Glutamatergic neuron (in vitro differentiated cells): ENCODE measurements at regions not wholly inside any gene's neighbourhood (a gene's known extent, or its start where the extent isn't known, plus 50 kb on each side); places are given as distances from the start of the nearest gene placed in this dataset.

Source experiments
- DNase-seq: peaks from one replicate; pipeline ENCODE4 v3.0.0; 2022
- H3K27ac Mint-ChIP-seq: one replicate; pipeline ENCODE4 v1.8.0; 2020; ENCODE audit warnings: mild to moderate bottlenecking, mixed read lengths, inconsistent platforms; ENCODE audit not compliant: unreplicated experiment
- H3K27me3 Mint-ChIP-seq: one replicate; pipeline ENCODE4 v1.8.0; 2020; ENCODE audit warnings: mild to moderate bottlenecking, moderate library complexity, mixed read lengths, inconsistent platforms; ENCODE audit not compliant: unreplicated experiment
- H3K36me3 Mint-ChIP-seq: one replicate; pipeline ENCODE4 v1.8.0; 2020; ENCODE audit warnings: mild to moderate bottlenecking, mixed read lengths, inconsistent platforms; ENCODE audit not compliant: unreplicated experiment
- H3K4me1 Mint-ChIP-seq: one replicate; pipeline ENCODE4 v1.8.0; 2020; ENCODE audit warnings: mild to moderate bottlenecking, low read depth, mixed read lengths, inconsistent platforms; ENCODE audit not compliant: unreplicated experiment
- H3K4me3 Mint-ChIP-seq: one replicate; pipeline ENCODE4 v1.8.0; 2020; ENCODE audit warnings: mild to moderate bottlenecking, mixed read lengths, inconsistent platforms; ENCODE audit not compliant: unreplicated experiment
- H3K9me3 Mint-ChIP-seq: one replicate; pipeline ENCODE4 v1.8.0; 2020; ENCODE audit warnings: mild to moderate bottlenecking, moderate library complexity, mixed read lengths, inconsistent platforms; ENCODE audit not compliant: unreplicated experiment
- TF ChIP-seq, protein P1 (sequence below): fragments of 200-600 bp; sonication (generic); IDR thresholded peaks from one replicate; pipeline ENCODE4 v1.5.0; 2021; ENCODE audit not compliant: partially characterized antibody, unreplicated experiment

DNA sequence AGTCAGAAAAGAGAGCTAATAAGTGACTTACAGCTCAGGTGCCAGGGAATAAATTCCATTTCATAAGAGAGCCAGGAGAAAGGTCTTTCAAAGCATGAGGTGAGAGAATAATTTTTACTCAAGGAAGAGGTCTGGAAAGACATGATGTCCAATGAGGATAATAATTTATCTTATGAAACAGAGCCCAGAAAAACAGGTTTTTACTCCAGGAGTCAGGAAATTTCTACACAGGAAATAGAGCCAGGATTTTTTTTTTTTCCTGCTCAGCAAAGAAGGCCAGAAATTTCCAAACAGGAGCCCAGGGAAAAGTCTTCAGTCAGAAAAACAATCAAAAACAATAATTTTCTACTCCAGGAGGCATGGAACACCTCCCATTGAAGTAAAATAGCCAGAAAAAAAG is 1185.7 kb upstream of the TSPY4 start:
- H3K9me3 Mint-ChIP-seq: no peaks in the 10 kb centered on the region
- TF ChIP-seq, protein P1, sequence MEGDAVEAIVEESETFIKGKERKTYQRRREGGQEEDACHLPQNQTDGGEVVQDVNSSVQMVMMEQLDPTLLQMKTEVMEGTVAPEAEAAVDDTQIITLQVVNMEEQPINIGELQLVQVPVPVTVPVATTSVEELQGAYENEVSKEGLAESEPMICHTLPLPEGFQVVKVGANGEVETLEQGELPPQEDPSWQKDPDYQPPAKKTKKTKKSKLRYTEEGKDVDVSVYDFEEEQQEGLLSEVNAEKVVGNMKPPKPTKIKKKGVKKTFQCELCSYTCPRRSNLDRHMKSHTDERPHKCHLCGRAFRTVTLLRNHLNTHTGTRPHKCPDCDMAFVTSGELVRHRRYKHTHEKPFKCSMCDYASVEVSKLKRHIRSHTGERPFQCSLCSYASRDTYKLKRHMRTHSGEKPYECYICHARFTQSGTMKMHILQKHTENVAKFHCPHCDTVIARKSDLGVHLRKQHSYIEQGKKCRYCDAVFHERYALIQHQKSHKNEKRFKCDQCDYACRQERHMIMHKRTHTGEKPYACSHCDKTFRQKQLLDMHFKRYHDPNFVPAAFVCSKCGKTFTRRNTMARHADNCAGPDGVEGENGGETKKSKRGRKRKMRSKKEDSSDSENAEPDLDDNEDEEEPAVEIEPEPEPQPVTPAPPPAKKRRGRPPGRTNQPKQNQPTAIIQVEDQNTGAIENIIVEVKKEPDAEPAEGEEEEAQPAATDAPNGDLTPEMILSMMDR: no peak
- no peak overlapping the region for H3K4me3 Mint-ChIP-seq
- no peak for DNase-seq
- H3K36me3 Mint-ChIP-seq: no peaks in the 10 kb centered on the region
- H3K27me3 Mint-ChIP-seq: no peaks in the 10 kb centered on the region
- H3K4me1 Mint-ChIP-seq: no peaks in the 10 kb centered on the region
- H3K27ac Mint-ChIP-seq: no peak overlapping the region

DNA sequence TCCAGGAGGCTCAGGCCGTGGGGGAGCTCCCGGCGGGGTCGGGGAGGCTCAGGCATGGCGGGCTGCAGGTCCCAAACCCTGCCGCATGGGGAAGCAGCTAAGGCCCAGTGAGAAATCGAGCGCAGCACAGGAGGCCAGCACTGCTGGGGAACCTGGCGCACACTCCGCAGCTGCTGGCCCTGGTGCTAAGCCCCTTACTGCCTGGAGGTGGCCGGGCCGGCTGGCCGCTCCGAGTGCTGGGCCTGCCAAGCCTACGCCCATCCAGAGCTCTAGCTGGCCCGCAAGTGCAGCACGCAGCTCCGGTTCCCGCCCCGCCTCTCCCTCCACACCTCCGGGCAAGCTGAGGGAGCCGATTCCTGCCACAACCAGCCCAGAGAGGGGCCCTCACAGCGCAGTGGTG is 1208.7 kb upstream of the TSPY4 start:
- H3K27ac Mint-ChIP-seq: no peak overlapping the region
- H3K36me3 Mint-ChIP-seq: no peaks in the 10 kb centered on the region
- no peaks in the 10 kb centered on the region for H3K9me3 Mint-ChIP-seq
- H3K4me3 Mint-ChIP-seq: no peak overlapping the region
- TF ChIP-seq, protein P1: no peak
- no peaks in the 10 kb centered on the region for H3K4me1 Mint-ChIP-seq
- H3K27me3 Mint-ChIP-seq: no peaks in the 10 kb centered on the region
- peak; percentile 10 for DNase-seq

DNA sequence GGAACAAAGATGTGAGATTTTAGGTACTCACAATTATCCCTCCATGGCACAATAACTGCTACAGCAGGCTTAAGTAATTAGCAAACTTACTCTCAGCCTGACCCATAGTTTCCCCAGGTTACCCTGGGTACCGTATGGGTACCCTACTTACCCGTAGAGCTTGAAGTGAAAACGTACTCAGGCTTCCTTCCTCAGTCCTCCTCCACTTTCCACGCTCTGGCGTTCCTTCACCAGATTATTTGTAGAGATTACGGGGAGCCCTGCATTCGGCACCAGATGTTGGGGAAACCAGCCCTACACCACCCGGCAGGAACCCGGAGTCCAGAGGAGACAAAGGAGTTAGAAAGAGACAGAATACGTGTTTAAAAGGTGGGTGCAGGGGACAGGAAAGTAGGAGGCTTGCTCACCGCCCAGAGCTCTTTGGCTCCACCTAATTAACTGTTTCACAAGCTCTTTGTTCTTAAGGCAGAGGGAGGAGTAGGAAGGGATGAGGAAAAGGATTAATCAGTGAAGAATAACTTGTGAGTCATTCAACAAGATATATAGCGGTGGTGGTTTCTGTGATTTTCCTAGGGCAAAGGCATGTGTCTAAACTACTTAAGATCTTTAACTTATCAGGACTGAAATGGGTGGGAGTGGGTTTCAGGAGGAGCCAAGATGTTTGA is 1211.2 kb upstream of the TSPY4 start:
- Mint-ChIP-seq H3K27me3 (no peaks in the 10 kb centered on the region), H3K27ac (no peak overlapping the region), H3K4me3 (no peak overlapping the region), H3K36me3 (no peaks in the 10 kb centered on the region), H3K9me3 (no peaks in the 10 kb centered on the region), H3K4me1 (no peaks in the 10 kb centered on the region)
- no peak for DNase-seq
- TF ChIP-seq, protein P1: no peak

DNA sequence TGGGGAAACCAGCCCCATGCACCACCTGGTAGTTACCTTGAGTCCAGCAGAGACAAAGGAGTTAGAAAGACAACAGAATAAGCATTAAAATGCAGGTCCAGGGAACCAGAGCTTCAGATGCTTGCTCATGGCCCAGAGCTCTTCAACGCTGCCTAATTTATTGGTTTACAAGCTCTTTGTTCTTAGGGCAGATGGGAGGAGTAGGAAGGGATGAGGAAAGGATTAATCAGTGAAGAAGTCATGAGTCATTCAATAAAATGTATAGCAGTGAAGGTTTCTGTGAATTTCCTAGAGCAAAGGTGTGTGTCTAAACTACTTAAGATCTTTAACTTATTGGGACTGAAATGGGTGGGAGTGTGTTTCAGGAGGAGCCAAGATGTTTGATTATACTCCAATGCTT is 1210.3 kb upstream of the AMELY start:
- TF ChIP-seq, protein P1: no peak
- Mint-ChIP-seq H3K4me3 (no peak overlapping the region), H3K9me3 (no peaks in the 10 kb centered on the region), H3K27me3 (no peaks in the 10 kb centered on the region), H3K36me3 (no peaks in the 10 kb centered on the region), H3K4me1 (no peaks in the 10 kb centered on the region), H3K27ac (no peak overlapping the region)
- no peak for DNase-seq

DNA sequence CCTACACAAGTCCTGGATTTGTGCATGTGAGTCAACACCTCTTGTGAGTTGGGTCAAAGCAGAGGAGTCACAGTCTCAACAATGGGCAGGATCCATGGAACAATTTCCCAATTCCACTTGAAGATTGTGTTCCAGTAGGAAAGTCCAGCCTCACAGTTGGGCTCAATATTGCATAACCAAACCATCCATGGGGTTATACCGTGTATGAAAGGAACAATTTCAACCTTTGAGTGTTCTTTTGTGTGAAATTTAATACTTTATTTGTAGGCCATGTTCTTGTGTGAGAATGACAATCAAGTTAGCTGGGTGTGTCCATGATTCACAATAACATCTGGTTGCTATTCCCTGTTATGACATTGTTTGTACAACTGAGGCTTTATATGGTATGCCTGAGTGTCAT is 1182.9 kb upstream of the AMELY start:
- Mint-ChIP-seq H3K27me3 (no peaks in the 10 kb centered on the region), H3K4me3 (no peak overlapping the region), H3K36me3 (no peaks in the 10 kb centered on the region), H3K9me3 (no peaks in the 10 kb centered on the region), H3K27ac (no peak overlapping the region), H3K4me1 (no peaks in the 10 kb centered on the region)
- no peak for DNase-seq
- TF ChIP-seq, protein P1: no peak
